Hepatocyte (in vitro differentiated cells): ENCODE measurements at regions not wholly inside any gene's neighbourhood (a gene's known extent, or its start where the extent isn't known, plus 50 kb on each side); places are given as distances from the start of the nearest gene placed in this dataset.

Source experiments
- EZH2 ChIP-seq: fragments of 200-600 bp; sonication (generic); IDR thresholded peaks from 2 replicates; pipeline ENCODE4 v1.6.1; 2016; ENCODE audit warnings: antibody characterized with exemption, mild to moderate bottlenecking, borderline replicate concordance
- EZH2phosphoT487 ChIP-seq: fragments of 200-600 bp; sonication (generic); IDR thresholded peaks from one replicate; pipeline ENCODE4 v1.6.1; 2018; ENCODE audit warnings: antibody characterized with exemption, mild to moderate bottlenecking, low read depth, moderate library complexity; ENCODE audit not compliant: unreplicated experiment, severe bottlenecking
- TF ChIP-seq, protein P1 (sequence below): fragments of 200-600 bp; sonication (generic); IDR thresholded peaks from 2 replicates; pipeline ENCODE4 v1.5.1; 2016; ENCODE audit warnings: antibody characterized with exemption, mild to moderate bottlenecking; ENCODE audit not compliant: poor library complexity

DNA sequence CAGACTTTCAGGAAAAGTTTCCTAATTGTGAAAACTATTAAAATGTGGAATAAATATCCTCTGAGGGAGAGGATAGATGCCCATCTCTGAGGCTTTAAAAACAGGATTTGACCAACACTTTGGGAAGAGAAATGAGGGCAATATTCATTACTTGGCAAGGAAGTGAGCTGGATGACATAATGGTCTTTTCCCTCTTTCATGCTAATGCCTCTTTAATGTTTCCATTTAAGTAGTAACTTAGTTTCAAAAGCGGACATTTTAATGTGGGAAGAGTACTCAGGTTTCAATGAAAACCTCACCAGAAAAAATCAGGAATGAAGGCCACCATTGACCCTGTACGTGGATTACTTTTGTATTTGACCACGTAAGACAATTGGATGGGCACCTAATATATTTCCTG is 503.3 kb downstream of the ANKRD50 start:
- TF ChIP-seq, protein P1, sequence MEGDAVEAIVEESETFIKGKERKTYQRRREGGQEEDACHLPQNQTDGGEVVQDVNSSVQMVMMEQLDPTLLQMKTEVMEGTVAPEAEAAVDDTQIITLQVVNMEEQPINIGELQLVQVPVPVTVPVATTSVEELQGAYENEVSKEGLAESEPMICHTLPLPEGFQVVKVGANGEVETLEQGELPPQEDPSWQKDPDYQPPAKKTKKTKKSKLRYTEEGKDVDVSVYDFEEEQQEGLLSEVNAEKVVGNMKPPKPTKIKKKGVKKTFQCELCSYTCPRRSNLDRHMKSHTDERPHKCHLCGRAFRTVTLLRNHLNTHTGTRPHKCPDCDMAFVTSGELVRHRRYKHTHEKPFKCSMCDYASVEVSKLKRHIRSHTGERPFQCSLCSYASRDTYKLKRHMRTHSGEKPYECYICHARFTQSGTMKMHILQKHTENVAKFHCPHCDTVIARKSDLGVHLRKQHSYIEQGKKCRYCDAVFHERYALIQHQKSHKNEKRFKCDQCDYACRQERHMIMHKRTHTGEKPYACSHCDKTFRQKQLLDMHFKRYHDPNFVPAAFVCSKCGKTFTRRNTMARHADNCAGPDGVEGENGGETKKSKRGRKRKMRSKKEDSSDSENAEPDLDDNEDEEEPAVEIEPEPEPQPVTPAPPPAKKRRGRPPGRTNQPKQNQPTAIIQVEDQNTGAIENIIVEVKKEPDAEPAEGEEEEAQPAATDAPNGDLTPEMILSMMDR: no peak
- TF ChIP-seq EZH2phosphoT487: no peak
- TF ChIP-seq EZH2: no peak
